Mesothelial cell of epicardium (in vitro differentiated cells): ENCODE measurements at regions not wholly inside any gene's neighbourhood (a gene's known extent, or its start where the extent isn't known, plus 50 kb on each side); places are given as distances from the start of the nearest gene placed in this dataset.
A peak's percentile ranks its signal among the peaks of the same experiment; 100 is the strongest.

Experiments used
- DNase-seq, 2 experiments: peaks; one replicate each; pipeline ENCODE4 v3.0.0; 2021; ENCODE audit warnings: low spot score in 2 of 2; ENCODE audit not compliant: unreplicated experiment in 2 of 2
- H3K27ac Mint-ChIP-seq: 2 replicates; pipeline ENCODE4 v1.8.0; 2021; ENCODE audit warnings: mixed read lengths
- H3K27me3 Mint-ChIP-seq: 2 replicates; pipeline ENCODE4 v1.8.0; 2021; ENCODE audit warnings: low read depth, mixed read lengths
- H3K36me3 Mint-ChIP-seq: 2 replicates; pipeline ENCODE4 v1.8.0; 2021; ENCODE audit warnings: mixed read lengths
- H3K4me1 Mint-ChIP-seq: 2 replicates; pipeline ENCODE4 v1.8.0; 2021; ENCODE audit warnings: mixed read lengths
- H3K4me3 Mint-ChIP-seq: 2 replicates; pipeline ENCODE4 v1.8.0; 2021; ENCODE audit warnings: mild to moderate bottlenecking, moderate library complexity, mixed read lengths
- H3K9me3 Mint-ChIP-seq: 2 replicates; pipeline ENCODE4 v1.8.0; 2021; ENCODE audit warnings: mixed read lengths
- CTCF ChIP-seq: fragments of 200-600 bp; sonication (generic); IDR thresholded peaks from one replicate; pipeline ENCODE4 v1.5.0; 2021; ENCODE audit warnings: antibody characterized with exemption; ENCODE audit not compliant: unreplicated experiment

DNA sequence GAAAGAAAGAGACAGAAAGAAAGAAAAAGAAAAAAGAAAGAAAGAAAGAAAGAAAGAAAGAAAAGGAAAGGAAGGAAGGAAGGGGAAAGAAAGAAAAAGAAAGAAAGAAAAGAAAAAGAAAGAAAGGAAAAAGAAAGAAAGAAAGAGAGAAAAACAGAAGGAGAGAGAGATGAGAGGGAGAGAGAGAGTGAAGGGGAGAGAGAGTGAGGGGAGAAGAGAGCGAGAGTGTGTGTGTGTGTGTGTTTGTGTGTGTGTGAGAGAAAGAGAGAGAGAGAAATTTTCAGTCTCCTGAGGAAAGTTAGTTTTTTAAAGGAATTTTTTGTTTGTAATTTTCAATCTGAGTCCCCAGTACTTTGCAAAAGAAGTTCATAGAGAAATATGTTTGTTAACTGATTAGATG, 504.1 kb upstream of the POU3F4 start:
- H3K4me3 Mint-ChIP-seq = no peak overlapping the region
- TF ChIP-seq CTCF = no peak
- no peak overlapping the region for H3K27ac Mint-ChIP-seq
- peaks cover 23% of the 10 kb centered on the region for H3K9me3 Mint-ChIP-seq
- no peaks in the 10 kb centered on the region for H3K27me3 Mint-ChIP-seq
- no peaks in the 10 kb centered on the region for H3K36me3 Mint-ChIP-seq
- DNase-seq = no peak
- H3K4me1 Mint-ChIP-seq = no peaks in the 10 kb centered on the region

DNA sequence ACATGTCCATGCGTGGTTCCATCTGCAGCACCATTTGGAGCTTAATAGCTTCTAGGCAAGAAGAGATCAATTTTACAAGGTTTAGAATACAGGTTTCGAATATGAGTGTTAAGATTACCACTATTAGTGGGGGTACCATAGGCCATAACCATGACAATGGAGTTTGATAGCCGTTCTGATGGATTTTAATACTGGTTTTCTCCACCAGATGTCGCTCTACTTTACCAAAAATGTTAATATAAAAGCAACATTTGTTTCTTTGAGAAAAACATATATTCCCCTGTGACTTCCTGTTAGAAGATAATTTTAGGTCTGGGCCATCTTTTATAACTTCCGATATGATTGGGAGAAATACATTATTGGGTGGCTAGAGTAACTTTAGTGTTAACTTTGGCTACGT, 499.7 kb upstream of the POU3F4 start:
- H3K4me3 Mint-ChIP-seq = no peak overlapping the region
- H3K9me3 Mint-ChIP-seq = peaks cover 30% of the 10 kb centered on the region
- peak; percentile 75 for TF ChIP-seq CTCF
- H3K4me1 Mint-ChIP-seq = no peaks in the 10 kb centered on the region
- DNase-seq = no peak
- no peak overlapping the region for H3K27ac Mint-ChIP-seq
- H3K36me3 Mint-ChIP-seq = no peaks in the 10 kb centered on the region
- no peaks in the 10 kb centered on the region for H3K27me3 Mint-ChIP-seq

- DNase-seq = no peak
- Mint-ChIP-seq H3K9me3 (peaks cover 59% of the 10 kb centered on the region), H3K27ac (no peak overlapping the region), H3K27me3 (no peaks in the 10 kb centered on the region), H3K4me1 (no peaks in the 10 kb centered on the region), H3K4me3 (no peak overlapping the region), H3K36me3 (no peaks in the 10 kb centered on the region)
- no peak for TF ChIP-seq CTCF
Observed at GRCh38 chrX:83019258-83019657, 488.8 kb upstream of the POU3F4 start.

GRCh38 chrX:83022020-83022419, 486.1 kb upstream of the POU3F4 start:
- no peak for TF ChIP-seq CTCF
- peaks cover 64% of the 10 kb centered on the region for H3K9me3 Mint-ChIP-seq
- H3K4me1 Mint-ChIP-seq = no peaks in the 10 kb centered on the region
- no peak for DNase-seq
- H3K27me3 Mint-ChIP-seq = no peaks in the 10 kb centered on the region
- H3K27ac Mint-ChIP-seq = no peak overlapping the region
- H3K4me3 Mint-ChIP-seq = no peak overlapping the region
- no peaks in the 10 kb centered on the region for H3K36me3 Mint-ChIP-seq
